Lower leg skin (tissue), 4 donors: ENCODE measurements at regions not wholly inside any gene's neighbourhood (a gene's known extent, or its start where the extent isn't known, plus 50 kb on each side); places are given as distances from the start of the nearest gene placed in this dataset.

ENCODE experiments used
- DNase-seq, 2 donors: peaks; one replicate each; pipeline ENCODE4 v3.0.0-alpha.2; 2019; ENCODE audit warnings: low spot score in 2 of 2
- H3K4me3 ChIP-seq: fragments of 200-600 bp; sonication (generic); 2 replicates; pipeline ENCODE4 v1.5.1; 2017; ENCODE audit warnings: mild to moderate bottlenecking, low read depth; ENCODE audit not compliant: poor library complexity, severe bottlenecking
- CTCF ChIP-seq, 3 donors: fragments of 450-650 bp; IDR thresholded peaks; one replicate each; pipeline ENCODE4 v1.5.1; 2016; ENCODE audit warnings: antibody characterized with exemption in 3 of 3, mild to moderate bottlenecking in 3 of 3, moderate library complexity in 2 of 3
- POLR2A ChIP-seq, 2 donors: fragments of 450-650 bp; IDR thresholded peaks; one replicate each; pipeline ENCODE4 v1.6.1; 2016 to 2017; ENCODE audit warnings: antibody characterized with exemption in 2 of 2, mild to moderate bottlenecking in 1 of 2, moderate library complexity in 1 of 2
- WGBS, 2 donors: methylation state at CpG; one replicate each; pipeline ENCODE4 v1.1.5; 2018; 5-methylcytosine and 5-hydroxymethylcytosine counted together
- intact Hi-C: fragments of 100-400 bp; cut with DNase I; formaldehyde crosslinking; loops from one replicate; pipeline ENCODE4 v1.15.0; 2023; ENCODE audit warnings: low total_unique reads

DNA sequence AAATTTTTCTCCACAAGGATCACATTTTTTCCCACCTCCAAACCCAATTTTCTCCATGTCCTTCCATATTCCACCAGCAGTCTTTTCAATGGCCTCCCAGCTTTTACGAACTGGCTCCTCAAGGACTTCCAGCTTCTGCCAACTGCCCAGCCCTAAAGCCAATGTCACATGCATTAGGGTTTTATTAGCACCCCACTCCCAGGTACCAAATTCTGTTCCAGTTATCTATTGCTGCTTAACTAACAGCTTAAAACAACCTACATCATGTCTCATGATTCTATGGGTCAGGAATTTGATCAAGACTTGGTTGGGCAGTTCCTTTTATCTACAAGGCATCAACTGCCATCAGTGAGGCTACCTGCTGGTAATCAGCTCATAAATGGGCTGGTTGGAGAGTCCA is 151.3 kb downstream of the SPTSSA start:
- H3K4me3 ChIP-seq: no peak overlapping the region
- no peak for TF ChIP-seq POLR2A (IDR thresholded peaks at IDR 0.05)
- TF ChIP-seq CTCF (IDR thresholded peaks at IDR 0.05): no peak
- WGBS, 2 donors: 90 to 100% methylated on average over 1 of the region's 1 CpG
- DNase-seq: no peak
- intact Hi-C loops: no loop called here

GRCh38 chr14:34303811-34304210 is 158.2 kb downstream of the SPTSSA start:
- no peak for TF ChIP-seq CTCF (IDR thresholded peaks at IDR 0.05)
- no peak for TF ChIP-seq POLR2A (IDR thresholded peaks at IDR 0.05)
- intact Hi-C loops: no loop called here
- WGBS, 2 donors: 85 to 87% methylated on average over 2 of the region's 2 CpGs
- no peak overlapping the region for H3K4me3 ChIP-seq
- DNase-seq: no peak

GRCh38 chr14:34302654-34303053 is 159.4 kb downstream of the SPTSSA start:
- DNase-seq: no peak

DNA sequence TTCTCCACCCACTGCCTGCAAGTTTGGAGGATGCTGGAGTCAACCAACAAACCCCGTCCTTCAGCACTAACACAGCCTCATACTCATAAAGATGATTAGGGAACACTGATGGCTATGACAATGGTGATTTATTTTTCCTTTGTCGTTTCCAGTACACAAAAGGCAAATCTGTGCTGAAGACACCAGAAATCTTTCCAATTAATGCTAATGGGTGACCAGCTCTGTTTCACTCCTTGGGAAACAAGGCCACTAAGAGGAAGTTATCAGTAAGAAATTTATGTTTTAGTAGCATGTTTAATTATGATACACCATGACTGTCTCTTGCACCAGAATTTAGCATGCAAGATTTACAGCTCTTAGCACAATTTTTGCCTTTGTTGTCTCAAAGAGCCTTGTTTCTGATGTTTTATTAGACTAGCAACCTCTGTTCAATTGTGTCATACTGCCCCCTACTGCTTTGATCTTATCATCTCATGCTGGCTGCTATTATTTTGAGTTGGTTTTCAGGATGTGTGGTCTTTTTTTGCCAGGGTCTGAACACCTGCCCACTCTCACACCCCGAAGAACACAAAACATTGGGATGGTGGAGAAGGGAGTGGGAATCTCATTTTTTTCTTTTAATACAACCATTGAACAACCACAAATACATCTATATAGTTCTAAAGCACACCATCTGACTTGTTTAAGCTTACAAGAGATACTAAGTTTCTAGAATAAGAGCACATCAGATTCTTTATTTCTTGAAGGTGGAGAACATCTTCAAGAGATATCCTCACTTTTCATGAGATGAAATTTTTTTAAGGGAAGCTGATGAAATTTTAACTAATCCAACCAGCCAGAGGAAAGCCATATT is 160.9 kb downstream of the SPTSSA start:
- intact Hi-C loops: no loop called here
- DNase-seq: no peak
- TF ChIP-seq POLR2A (IDR thresholded peaks at IDR 0.05) (no peak), CTCF (IDR thresholded peaks at IDR 0.05) (no peak)
- no peak overlapping the region for H3K4me3 ChIP-seq
- WGBS, 2 donors: 47 to 54% methylated on average over 3 of the region's 3 CpGs

More at GRCh38 chr14:34302654-34303053, 159.4 kb downstream of the SPTSSA start:
- no peak overlapping the region for H3K4me3 ChIP-seq
- 51 to 58% methylated on average over 6 of the region's 6 CpGs for WGBS, 2 donors
- TF ChIP-seq POLR2A (IDR thresholded peaks at IDR 0.05) (no peak), CTCF (IDR thresholded peaks at IDR 0.05) (no peak)
- intact Hi-C loops: no loop called here

GRCh38 chr14:34300330-34300729 is 161.7 kb downstream of the SPTSSA start:
- no peak for DNase-seq
- 15 to 63% methylated on average over 3 of the region's 3 CpGs for WGBS, 2 donors
- no peak overlapping the region for H3K4me3 ChIP-seq
- intact Hi-C loops: no loop called here
- no peak for TF ChIP-seq CTCF (IDR thresholded peaks at IDR 0.05)
- TF ChIP-seq POLR2A (IDR thresholded peaks at IDR 0.05): no peak

GRCh38 chr14:34299360-34299759 is 162.7 kb downstream of the SPTSSA start:
- WGBS, 2 donors: 55 to 59% methylated on average over 3 of the region's 3 CpGs

More at GRCh38 chr14:34299360-34299759, 162.7 kb downstream of the SPTSSA start:
- intact Hi-C loops: no loop called here
- no peak overlapping the region for H3K4me3 ChIP-seq
- DNase-seq: no peak
- TF ChIP-seq CTCF (IDR thresholded peaks at IDR 0.05): no peak
